GM12875 (cell line): ENCODE measurements at regions not wholly inside any gene's neighbourhood (a gene's known extent, or its start where the extent isn't known, plus 50 kb on each side); places are given as distances from the start of the nearest gene placed in this dataset.

Experiments
- H3K4me3 ChIP-seq: one replicate; pipeline ENCODE4 v1.5.1; 2011; ENCODE audit warnings: low read depth, low read length, control low read depth
- TF ChIP-seq, protein P1 (sequence below): IDR thresholded peaks from 2 replicates; pipeline ENCODE4 v1.5.1; 2011; ENCODE audit warnings: low read depth, mild to moderate bottlenecking, control low read depth, inconsistent platforms, low read length, moderate library complexity, borderline replicate concordance; ENCODE audit not compliant: insufficient read depth

GRCh38 chr5:10161778-10162177, 87.9 kb downstream of the ATPSCKMT start:
- TF ChIP-seq, protein P1, sequence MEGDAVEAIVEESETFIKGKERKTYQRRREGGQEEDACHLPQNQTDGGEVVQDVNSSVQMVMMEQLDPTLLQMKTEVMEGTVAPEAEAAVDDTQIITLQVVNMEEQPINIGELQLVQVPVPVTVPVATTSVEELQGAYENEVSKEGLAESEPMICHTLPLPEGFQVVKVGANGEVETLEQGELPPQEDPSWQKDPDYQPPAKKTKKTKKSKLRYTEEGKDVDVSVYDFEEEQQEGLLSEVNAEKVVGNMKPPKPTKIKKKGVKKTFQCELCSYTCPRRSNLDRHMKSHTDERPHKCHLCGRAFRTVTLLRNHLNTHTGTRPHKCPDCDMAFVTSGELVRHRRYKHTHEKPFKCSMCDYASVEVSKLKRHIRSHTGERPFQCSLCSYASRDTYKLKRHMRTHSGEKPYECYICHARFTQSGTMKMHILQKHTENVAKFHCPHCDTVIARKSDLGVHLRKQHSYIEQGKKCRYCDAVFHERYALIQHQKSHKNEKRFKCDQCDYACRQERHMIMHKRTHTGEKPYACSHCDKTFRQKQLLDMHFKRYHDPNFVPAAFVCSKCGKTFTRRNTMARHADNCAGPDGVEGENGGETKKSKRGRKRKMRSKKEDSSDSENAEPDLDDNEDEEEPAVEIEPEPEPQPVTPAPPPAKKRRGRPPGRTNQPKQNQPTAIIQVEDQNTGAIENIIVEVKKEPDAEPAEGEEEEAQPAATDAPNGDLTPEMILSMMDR = no peak
- H3K4me3 ChIP-seq = no peak overlapping the region

DNA sequence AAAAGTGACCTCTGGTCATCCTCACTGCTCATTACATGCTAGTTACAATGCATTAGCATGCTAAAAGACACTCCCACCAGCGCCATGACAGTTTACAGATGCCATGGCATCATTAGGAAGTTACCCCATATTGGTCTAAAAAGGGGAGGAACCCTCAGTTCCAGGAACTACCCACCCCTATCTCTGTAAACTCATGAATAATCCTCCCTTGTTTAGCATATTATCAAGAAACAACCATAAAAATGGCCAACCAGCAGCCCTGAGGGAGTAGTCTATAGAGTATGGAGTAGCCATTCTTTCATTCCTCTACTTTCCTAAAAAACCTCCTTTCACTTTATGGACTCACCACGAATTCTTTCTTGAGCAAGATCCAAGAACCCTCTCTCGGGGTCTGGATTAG, 89.4 kb downstream of the ATPSCKMT start:
- TF ChIP-seq, protein P1 = no peak
- no peak overlapping the region for H3K4me3 ChIP-seq

DNA sequence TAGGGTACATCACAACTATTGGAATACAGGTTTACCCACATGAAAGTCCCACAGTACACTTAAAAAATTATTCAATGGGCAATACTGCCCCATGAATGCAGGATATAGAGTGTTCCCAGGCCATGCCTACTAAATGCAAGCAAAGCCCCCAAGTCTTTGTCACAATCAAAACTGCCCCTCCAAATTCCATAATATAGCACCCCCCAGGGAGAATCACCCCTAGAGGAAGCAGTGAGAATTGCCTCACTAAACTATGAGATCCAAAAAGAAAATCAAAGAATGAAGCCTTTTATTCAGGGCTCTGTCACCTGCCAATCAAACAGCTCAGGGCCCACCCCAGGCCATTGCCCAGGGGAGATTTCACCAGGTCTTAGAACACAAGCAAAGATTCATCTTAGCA, 90.8 kb downstream of the ATPSCKMT start:
- no peak overlapping the region for H3K4me3 ChIP-seq
- TF ChIP-seq, protein P1 = no peak

- TF ChIP-seq, protein P1 = no peak
- H3K4me3 ChIP-seq = no peak overlapping the region
Observed at GRCh38 chr5:10157085-10157669, 92.5 kb downstream of the ATPSCKMT start.

DNA sequence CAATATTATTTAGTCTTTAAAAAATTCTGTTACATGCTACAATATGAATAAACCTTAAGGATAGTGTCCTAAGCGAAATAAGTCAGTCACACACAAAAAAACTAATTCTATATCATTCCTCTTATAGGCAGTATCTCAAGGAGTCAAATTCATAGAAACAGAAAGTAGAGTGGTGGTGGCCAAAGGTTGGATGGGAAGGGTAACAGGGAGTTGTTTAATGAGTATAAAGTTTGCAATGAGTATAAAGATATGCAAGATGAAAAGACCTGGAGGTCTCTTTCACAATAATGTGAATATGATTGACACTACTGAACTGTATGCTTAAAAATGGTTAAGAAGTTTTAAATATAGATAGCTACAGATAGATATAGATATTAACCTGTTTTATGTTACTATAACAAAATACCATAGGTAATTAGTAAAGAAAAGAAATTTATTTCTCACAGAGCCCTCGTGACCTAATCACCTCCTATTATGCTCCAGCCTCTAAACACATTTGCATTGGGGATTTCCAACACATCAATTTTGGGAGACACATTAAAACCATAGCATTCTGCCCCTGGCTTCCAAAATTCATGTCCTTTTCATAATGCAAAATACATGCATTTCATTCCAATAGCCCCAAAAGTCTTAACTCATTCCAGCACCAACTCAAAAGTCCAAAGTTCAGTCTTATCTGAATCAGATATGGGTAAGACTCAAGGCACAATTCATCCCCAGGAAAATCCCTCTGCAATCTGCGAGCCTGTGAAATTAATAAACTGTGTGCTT, 93.6 kb downstream of the ATPSCKMT start:
- no peak overlapping the region for H3K4me3 ChIP-seq
- TF ChIP-seq, protein P1 = no peak

- TF ChIP-seq, protein P1 = no peak
- H3K4me3 ChIP-seq = no peak overlapping the region
Observed at GRCh38 chr5:10153808-10154537, 95.7 kb downstream of the ATPSCKMT start.

GRCh38 chr5:10153394-10153793, 96.3 kb downstream of the ATPSCKMT start:
- no peak overlapping the region for H3K4me3 ChIP-seq

More at GRCh38 chr5:10153394-10153793, 96.3 kb downstream of the ATPSCKMT start:
- TF ChIP-seq, protein P1 = no peak
